Activated T-cell treated with anti-CD3 and anti-CD28 coated beads, Interleukin-2, amount 50 U/mL, for 72 hours (primary cell): ENCODE measurements at regions not wholly inside any gene's neighbourhood (a gene's known extent, or its start where the extent isn't known, plus 50 kb on each side); places are given as distances from the start of the nearest gene placed in this dataset.

Experiments
- ATAC-seq, 2 donors: fragments of 150-1000 bp; cut with Tn5 transposase; replicated peaks in 1 of 2; 2 replicates each; pipeline ENCODE4 v1.10.0; 2021; ENCODE audit warnings: moderate library complexity in 2 of 2, mild to moderate bottlenecking in 1 of 2
- DNase-seq, 2 donors: peaks; one replicate each; pipeline ENCODE4 v3.0.0; 2021 to 2022; ENCODE audit warnings: mixed read lengths in 1 of 2
- H3K27ac Mint-ChIP-seq: one replicate; pipeline ENCODE4 v1.8.0; 2022; ENCODE audit warnings: mild to moderate bottlenecking, moderate library complexity, mixed read lengths
- H3K27me3 Mint-ChIP-seq: one replicate; pipeline ENCODE4 v1.8.0; 2022; ENCODE audit warnings: low read depth, mixed read lengths
- H3K36me3 Mint-ChIP-seq, 2 donors: one replicate each; pipeline ENCODE4 v1.8.0; 2022; ENCODE audit warnings: mixed read lengths in 2 of 2, mild to moderate bottlenecking in 1 of 2; ENCODE audit not compliant: insufficient read depth in 2 of 2
- H3K4me1 Mint-ChIP-seq: one replicate; pipeline ENCODE4 v1.8.0; 2022; ENCODE audit warnings: low read depth, mixed read lengths
- H3K4me3 Mint-ChIP-seq, 2 donors: one replicate each; pipeline ENCODE4 v1.8.0; 2022; ENCODE audit warnings: mild to moderate bottlenecking in 2 of 2, mixed read lengths in 2 of 2, moderate library complexity in 2 of 2
- H3K9me3 Mint-ChIP-seq, 2 donors: one replicate each; pipeline ENCODE4 v1.8.0; 2022; ENCODE audit warnings: mixed read lengths in 2 of 2

- Mint-ChIP-seq H3K9me3 (peaks cover 12 to 17% of the 10 kb centered on the region in 2 donors), H3K4me3 (no peak overlapping the region), H3K27ac (no peak overlapping the region), H3K27me3 (no peaks in the 10 kb centered on the region), H3K36me3 (peaks cover 22 to 30% of the 10 kb centered on the region in 2 donors), H3K4me1 (no peaks in the 10 kb centered on the region)
- DNase-seq (no peak), ATAC-seq (no peak)
Observed at GRCh38 chr4:123288309-123289025, 108.1 kb upstream of the SPRY1 start.

GRCh38 chr4:123291329-123291728 is 105.3 kb upstream of the SPRY1 start:
- no peaks in the 10 kb centered on the region for H3K27me3 Mint-ChIP-seq
- ATAC-seq (no peak), DNase-seq (no peak)
- no peak overlapping the region for H3K4me3 Mint-ChIP-seq
- peaks cover 12 to 17% of the 10 kb centered on the region in 2 donors for H3K9me3 Mint-ChIP-seq
- no peaks in the 10 kb centered on the region for H3K4me1 Mint-ChIP-seq
- H3K36me3 Mint-ChIP-seq: peaks cover 24 to 30% of the 10 kb centered on the region in 2 donors
- H3K27ac Mint-ChIP-seq: no peak overlapping the region

DNA sequence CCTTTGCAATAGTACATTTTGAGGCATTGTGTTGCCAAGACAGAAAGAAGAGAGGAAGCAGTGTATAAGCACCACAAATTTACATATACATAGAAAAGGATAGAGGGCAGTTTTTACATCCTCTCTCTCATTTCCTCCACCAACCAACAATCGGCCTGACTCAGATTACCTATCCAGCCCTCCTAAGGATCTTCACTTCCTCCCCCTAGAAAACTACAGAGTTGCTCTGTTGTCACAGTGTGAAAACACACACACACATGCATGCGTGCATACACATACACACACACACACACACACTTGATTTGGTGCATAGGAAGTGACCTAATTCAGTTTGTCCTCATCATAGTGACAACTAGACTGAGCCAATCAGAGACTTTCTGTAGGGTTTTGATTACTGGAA is 98.8 kb upstream of the SPRY1 start:
- no peak for DNase-seq
- peaks cover 1 to 3% of the 10 kb centered on the region in 2 donors for H3K36me3 Mint-ChIP-seq
- H3K27ac Mint-ChIP-seq: no peak overlapping the region

GRCh38 chr4:123298261-123298660 is 98.3 kb upstream of the SPRY1 start:
- H3K9me3 Mint-ChIP-seq: peaks cover 0 to 2% of the 10 kb centered on the region in 2 donors
- peaks cover 9% of the 10 kb centered on the region for H3K4me1 Mint-ChIP-seq

More for the DNA sequence above, 98.8 kb upstream of the SPRY1 start:
- H3K9me3 Mint-ChIP-seq: peaks cover 0 to 2% of the 10 kb centered on the region in 2 donors
- no peak overlapping the region for H3K4me3 Mint-ChIP-seq
- ATAC-seq: no peak
- H3K27me3 Mint-ChIP-seq: no peaks in the 10 kb centered on the region
- H3K4me1 Mint-ChIP-seq: peaks cover 9% of the 10 kb centered on the region

GRCh38 chr4:123298801-123299200 is 97.8 kb upstream of the SPRY1 start:
- H3K36me3 Mint-ChIP-seq: peaks cover 1% of the 10 kb centered on the region in 2 donors
- peaks cover 0 to 2% of the 10 kb centered on the region in 2 donors for H3K9me3 Mint-ChIP-seq
- no peak overlapping the region for H3K4me3 Mint-ChIP-seq
- H3K27ac Mint-ChIP-seq: no peak overlapping the region
- DNase-seq (no peak), ATAC-seq (no peak)
- H3K27me3 Mint-ChIP-seq: no peaks in the 10 kb centered on the region
- peaks cover 10% of the 10 kb centered on the region for H3K4me1 Mint-ChIP-seq

More at GRCh38 chr4:123298261-123298660, 98.3 kb upstream of the SPRY1 start:
- no peak overlapping the region for H3K27ac Mint-ChIP-seq
- ATAC-seq (no peak), DNase-seq (no peak)
- peaks cover 1 to 3% of the 10 kb centered on the region in 2 donors for H3K36me3 Mint-ChIP-seq
- H3K27me3 Mint-ChIP-seq: no peaks in the 10 kb centered on the region
- H3K4me3 Mint-ChIP-seq: no peak overlapping the region

DNA sequence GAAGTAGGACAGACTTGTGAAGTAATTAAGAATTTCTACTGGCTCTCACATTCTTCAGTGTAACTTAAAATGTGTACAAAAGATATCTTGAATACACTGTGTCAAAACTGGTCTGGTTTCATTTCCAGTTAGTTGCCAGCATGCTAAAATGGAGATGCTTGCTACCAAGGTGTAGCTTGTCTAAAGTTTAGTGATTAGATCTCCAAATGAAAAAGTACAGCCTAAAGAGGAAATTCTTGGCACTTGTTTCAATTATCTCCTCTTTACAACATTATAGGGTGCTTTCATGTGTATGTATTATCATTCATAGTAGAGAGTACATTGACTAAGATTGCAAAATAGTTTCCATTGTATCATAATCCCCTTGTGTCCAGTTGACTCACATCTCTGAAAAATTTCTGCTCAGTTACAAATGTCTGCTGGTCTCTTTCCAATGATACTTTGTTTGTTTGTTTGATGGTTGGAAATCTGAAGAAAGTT is 97.3 kb upstream of the SPRY1 start:
- H3K4me3 Mint-ChIP-seq: no peak overlapping the region
- H3K4me1 Mint-ChIP-seq: peaks cover 14% of the 10 kb centered on the region
- peaks cover 0 to 1% of the 10 kb centered on the region in 2 donors for H3K36me3 Mint-ChIP-seq
- no peaks in the 10 kb centered on the region for H3K27me3 Mint-ChIP-seq
- H3K27ac Mint-ChIP-seq: no peak overlapping the region
- ATAC-seq (no peak), DNase-seq (no peak)
- H3K9me3 Mint-ChIP-seq: peaks cover 0 to 2% of the 10 kb centered on the region in 2 donors

DNA sequence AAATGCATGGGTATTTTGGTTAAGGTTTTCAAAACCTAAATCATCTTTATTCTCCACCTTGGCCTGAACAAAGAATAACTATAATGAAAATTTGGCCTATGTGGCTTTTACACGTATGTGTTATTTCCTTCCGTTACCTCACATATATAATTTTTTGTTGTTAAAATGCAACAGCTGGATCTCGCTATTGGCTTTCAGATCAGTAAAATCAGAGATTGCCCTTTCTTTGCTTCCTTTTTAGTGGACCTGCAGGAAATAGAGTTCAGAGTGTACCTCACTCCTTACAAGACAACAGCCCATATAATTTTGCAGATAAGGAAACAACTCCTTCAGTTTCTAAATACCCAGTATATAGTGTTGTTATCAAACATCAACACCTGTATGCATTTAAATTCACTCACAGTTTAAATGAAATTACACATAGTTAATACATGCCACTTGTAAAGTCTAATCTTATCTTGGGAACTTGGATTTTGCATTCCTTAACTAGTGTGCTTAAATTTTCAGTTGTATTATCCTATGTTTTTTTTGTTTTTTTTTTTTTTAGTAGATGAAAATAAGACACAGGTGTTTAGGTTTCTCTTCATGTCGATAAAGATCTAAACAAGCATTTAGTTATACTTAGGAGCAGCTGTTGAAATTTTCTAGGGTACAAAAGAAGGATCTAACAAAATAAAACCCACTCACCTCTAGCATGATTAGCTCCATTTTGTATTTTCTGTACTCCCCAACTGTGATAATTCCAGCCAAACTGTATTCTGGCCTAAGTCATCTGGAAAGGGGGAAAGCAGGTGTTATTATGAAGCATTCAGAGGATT is 96.2 kb upstream of the SPRY1 start:
- no peaks in the 10 kb centered on the region for H3K27me3 Mint-ChIP-seq
- H3K36me3 Mint-ChIP-seq: peaks cover 0 to 1% of the 10 kb centered on the region in 2 donors
- no peak overlapping the region for H3K4me3 Mint-ChIP-seq
- DNase-seq: no peak
- no peak for ATAC-seq
- peaks cover 0 to 2% of the 10 kb centered on the region in 2 donors for H3K9me3 Mint-ChIP-seq
- H3K27ac Mint-ChIP-seq: no peak overlapping the region
- peaks cover 16% of the 10 kb centered on the region for H3K4me1 Mint-ChIP-seq

DNA sequence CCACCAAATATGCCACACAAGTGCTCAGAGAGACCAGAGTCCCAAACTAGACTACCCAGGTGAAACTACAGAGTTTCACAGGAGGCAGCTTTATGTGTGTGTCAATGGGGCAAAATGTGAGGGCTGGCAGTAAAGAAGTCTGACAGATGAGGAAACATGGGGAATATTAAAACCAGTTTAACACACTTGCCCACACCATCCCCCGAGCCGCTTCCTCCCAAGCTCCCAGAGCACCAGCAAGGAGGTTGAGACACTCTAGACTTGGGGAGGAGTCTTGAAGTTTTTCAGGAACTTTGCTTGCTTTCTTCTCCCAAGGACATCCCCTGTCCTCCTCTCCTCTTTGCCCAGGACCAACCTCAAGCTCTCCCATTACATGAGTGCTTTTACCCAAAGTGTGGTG is 94.7 kb upstream of the SPRY1 start:
- ATAC-seq (no peak), DNase-seq (no peak)
- Mint-ChIP-seq H3K27ac (no peak overlapping the region), H3K36me3 (peaks cover 0 to 1% of the 10 kb centered on the region in 2 donors), H3K4me3 (no peak overlapping the region), H3K9me3 (peaks cover 0 to 2% of the 10 kb centered on the region in 2 donors), H3K4me1 (peaks cover 16% of the 10 kb centered on the region), H3K27me3 (no peaks in the 10 kb centered on the region)

DNA sequence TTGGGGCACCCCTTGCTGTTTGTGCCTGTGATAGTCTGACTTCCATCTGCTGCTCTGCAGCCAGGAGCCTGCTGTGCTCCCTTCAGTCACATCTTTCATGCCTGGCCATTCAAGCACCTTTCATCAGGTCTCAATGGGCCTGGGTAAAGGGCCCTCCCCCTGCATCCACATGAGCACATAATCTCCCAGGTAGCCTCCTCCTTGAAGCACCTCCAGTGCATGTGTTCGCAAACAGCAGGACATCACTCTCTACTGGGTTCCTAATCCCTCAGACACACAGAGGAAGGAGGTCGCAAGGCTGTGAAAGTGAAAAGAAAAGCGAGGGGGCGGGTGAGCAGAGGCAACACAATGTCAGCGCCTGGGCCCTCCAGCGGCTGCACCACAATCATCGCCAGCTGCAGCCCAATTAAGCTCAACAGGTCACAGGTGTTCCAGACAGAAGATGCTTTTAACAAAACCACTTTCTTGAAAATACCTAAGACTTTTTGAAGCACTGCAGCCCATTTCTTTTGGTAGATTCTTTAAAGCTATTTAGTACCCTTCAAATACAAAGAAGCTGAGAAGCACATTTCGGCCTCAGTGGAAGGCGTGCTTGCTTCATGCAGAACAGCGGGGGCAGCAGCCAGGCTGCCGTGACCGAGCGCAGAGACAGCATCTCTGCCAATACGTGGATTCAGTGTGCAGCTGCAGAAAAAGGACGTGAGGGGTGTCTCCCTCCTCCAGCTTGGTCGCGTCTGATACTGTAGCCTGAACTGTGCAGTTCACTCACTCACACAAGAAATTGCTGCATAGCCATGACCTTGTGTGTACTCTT is 92.2 kb upstream of the SPRY1 start:
- DNase-seq (peak in 1 of 2 donors; percentile 1), ATAC-seq (peak; percentile 28 to 32)
- Mint-ChIP-seq H3K4me1 (peaks cover 16% of the 10 kb centered on the region), H3K27ac (no peak overlapping the region), H3K4me3 (peak overlapping the region in 1 of 2 donors; percentile 11), H3K27me3 (no peaks in the 10 kb centered on the region), H3K9me3 (peaks cover 2 to 3% of the 10 kb centered on the region in 2 donors), H3K36me3 (peaks cover 0 to 2% of the 10 kb centered on the region in 2 donors)

DNA sequence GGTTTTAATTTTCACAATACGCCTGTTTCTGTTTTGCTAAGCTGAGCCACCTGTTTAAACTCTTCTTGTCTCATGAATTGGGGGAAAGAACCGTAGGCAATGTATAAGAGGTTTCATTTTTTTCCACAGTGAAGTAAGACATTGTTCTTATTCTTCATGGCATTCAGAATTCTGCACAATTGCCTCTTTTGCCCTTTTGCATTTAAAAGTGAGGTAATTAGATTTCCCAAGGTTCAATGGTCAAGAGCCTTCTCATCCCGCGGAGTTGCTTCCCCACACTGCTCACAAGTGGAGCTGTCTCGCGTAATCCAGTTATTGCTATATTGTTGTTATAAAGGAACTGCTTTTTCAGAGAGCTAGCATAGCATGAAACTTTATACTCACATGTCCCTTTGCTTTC is 90.9 kb upstream of the SPRY1 start:
- Mint-ChIP-seq H3K36me3 (peaks cover 0 to 1% of the 10 kb centered on the region in 2 donors), H3K27ac (no peak overlapping the region), H3K4me3 (no peak overlapping the region), H3K27me3 (no peaks in the 10 kb centered on the region), H3K4me1 (peaks cover 7% of the 10 kb centered on the region), H3K9me3 (peaks cover 2 to 3% of the 10 kb centered on the region in 2 donors)
- DNase-seq (no peak), ATAC-seq (no peak)

- H3K4me1 Mint-ChIP-seq: peaks cover 7% of the 10 kb centered on the region
Observed at GRCh38 chr4:123306769-123307168, 89.8 kb upstream of the SPRY1 start.

GRCh38 chr4:123308667-123309066 is 87.9 kb upstream of the SPRY1 start:
- Mint-ChIP-seq H3K4me1 (peaks cover 7% of the 10 kb centered on the region), H3K9me3 (peaks cover 3 to 5% of the 10 kb centered on the region in 2 donors), H3K36me3 (peaks cover 0 to 6% of the 10 kb centered on the region in 2 donors), H3K27me3 (no peaks in the 10 kb centered on the region), H3K4me3 (no peak overlapping the region), H3K27ac (no peak overlapping the region)
- no peak for DNase-seq
- no peak for ATAC-seq

More at GRCh38 chr4:123306769-123307168, 89.8 kb upstream of the SPRY1 start:
- peaks cover 2 to 3% of the 10 kb centered on the region in 2 donors for H3K9me3 Mint-ChIP-seq
- H3K4me3 Mint-ChIP-seq: no peak overlapping the region
- no peak overlapping the region for H3K27ac Mint-ChIP-seq
- no peak for ATAC-seq
- no peak for DNase-seq
- H3K27me3 Mint-ChIP-seq: no peaks in the 10 kb centered on the region
- peaks cover 0 to 1% of the 10 kb centered on the region in 2 donors for H3K36me3 Mint-ChIP-seq
